ENCODE measurements at regions not wholly inside any gene's neighbourhood (a gene's known extent, or its start where the extent isn't known, plus 50 kb on each side); places are given as distances from the start of the nearest gene placed in this dataset.
"Not testable (repeated sequence)": the region's sequence is repeated elsewhere in the genome, so short reads cannot be mapped to it uniquely, and the experiment has no call there.

DNA sequence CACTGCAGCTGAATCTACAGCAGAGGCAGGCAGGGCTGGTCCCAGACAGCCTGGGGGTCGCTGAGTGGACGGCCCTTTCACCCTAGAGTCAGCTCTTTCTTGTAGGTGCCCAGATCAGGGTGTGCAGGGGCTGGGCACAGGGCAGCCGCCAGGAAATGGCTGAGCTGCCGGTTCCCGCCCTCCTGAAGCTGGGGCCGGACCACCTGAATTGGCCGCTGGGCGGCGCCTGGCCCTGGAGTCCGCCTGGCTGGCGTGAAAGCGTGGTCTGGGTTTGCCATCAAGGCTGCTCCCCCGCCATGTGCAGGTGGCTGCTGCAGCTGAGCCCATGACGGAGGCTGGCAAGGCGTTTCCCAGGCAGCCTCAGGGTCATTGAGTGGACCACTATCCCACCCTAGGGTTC, 85.7 kb downstream of the POTEM start:
- DNase-seq; H3K4me1 Mint-ChIP-seq; H3K36me3 Mint-ChIP-seq; H3K27me3 Mint-ChIP-seq (ENCODE audit: low read depth in 3 of 3); H3K27ac Mint-ChIP-seq; H3K4me3 Mint-ChIP-seq; H3K9me3 Mint-ChIP-seq: not testable (repeated sequence)

DNA sequence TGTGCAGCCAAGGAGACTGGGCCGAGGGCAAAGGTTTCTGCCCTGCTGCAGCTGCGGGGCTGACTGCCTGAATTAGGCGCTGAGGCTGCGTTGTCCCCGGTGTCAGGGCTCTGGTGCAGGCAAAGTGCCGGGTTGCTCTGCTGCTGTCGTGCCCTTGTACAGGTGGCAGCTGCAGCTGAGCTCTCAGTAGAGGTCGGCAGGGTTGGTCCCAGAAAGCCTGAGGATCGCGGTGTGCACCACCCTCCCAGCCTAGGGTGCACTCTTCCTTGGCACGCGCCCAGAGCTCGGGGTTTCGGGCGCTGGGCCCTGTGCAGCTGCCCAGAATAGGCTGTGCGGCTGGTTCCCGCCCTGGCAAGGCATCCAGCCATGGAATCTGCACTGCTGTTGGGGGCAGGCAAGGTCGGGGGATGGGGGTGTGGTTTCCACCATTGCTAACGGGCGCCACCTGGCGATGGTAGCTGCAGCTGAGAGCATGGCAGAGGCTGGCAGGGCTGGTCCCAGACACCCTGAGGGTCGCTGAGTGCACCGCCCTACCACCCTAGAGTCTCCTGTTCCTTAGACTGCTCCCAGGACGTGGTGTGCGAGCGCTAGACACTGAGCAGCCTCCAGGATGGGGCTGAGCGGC, 86.3 kb downstream of the POTEM start:
- not testable (repeated sequence) for H3K9me3 Mint-ChIP-seq; DNase-seq; H3K27me3 Mint-ChIP-seq (ENCODE audit: low read depth in 3 of 3); H3K36me3 Mint-ChIP-seq; H3K4me1 Mint-ChIP-seq; H3K27ac Mint-ChIP-seq; H3K4me3 Mint-ChIP-seq

DNA sequence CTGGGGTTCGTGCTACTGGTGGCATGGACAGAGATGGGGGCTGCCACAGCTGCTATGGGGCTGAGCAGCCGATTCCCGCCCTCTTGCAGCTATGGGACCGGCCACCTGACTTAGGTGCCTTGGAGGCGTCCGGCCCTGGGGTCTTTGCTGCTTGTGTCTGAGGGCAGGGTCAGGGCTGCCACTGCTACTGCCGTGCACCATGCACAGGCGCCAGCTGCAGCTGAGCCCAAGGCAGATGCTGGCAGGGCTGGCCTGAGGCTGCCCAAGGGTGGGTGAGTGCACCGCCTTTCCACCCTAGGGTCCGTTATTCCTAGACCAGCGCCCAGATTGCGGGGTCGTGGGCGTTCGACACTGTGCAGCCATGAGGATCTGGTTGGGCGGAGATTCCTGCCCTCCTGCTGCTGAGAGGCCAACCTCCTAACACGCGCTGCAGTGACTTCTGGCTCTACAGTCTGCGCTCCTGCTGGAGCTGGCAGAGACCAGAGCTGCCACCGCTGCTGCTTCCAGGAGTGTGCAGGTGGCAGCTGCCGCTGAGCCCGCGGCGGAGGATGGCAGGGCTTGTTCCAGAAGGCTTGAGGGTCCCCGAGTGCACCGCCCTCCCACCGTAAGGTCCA, 87.0 kb downstream of the POTEM start:
- not testable (repeated sequence) for H3K27ac Mint-ChIP-seq; H3K4me3 Mint-ChIP-seq; H3K4me1 Mint-ChIP-seq; H3K27me3 Mint-ChIP-seq (ENCODE audit: low read depth in 3 of 3); H3K9me3 Mint-ChIP-seq; H3K36me3 Mint-ChIP-seq; DNase-seq

DNA sequence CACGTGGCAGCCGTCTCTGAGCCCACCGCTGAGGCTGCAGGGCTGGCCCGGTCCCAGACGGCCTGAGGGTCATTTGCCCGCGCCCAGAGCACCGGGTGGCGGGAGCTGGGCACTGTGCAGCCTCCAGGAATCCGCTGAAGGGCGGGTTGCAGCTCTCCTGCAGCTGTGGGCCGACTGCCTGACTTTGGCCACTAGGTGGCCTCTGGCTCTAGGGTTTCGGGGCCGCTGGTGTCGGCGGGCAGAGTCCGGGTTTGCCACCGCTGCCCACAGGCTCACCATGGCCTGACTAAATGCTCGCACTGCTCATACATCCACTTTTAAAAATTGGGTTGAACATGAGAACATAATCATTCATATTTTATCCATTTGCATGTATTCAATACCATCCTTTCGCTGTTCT, 87.7 kb downstream of the POTEM start:
- not testable (repeated sequence) for H3K4me3 Mint-ChIP-seq

DNA sequence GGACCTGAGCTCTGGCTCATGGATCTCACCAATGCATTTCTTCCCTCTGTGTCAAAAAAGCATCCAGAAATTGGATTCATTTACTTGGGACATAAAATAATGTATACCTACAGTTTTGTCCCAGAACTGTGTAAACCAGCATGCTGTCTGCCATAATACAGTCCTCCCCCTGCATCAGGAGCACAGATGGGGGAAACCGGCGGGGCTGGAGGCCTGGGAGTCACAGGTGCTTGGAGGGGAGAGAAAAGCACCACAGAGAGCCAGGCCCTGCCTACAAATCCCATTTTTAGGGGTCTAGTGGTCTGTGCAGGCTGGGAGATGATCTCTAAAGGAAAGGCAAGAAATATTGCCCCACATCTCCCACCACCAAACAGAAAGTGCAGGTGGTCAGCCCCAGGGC, 91.8 kb downstream of the POTEM start:
- not testable (repeated sequence) for H3K9me3 Mint-ChIP-seq, H3K4me3 Mint-ChIP-seq, H3K4me1 Mint-ChIP-seq

More for the DNA sequence above, 87.7 kb downstream of the POTEM start:
- not testable (repeated sequence) for H3K9me3 Mint-ChIP-seq; H3K27ac Mint-ChIP-seq; H3K4me1 Mint-ChIP-seq; H3K36me3 Mint-ChIP-seq; H3K27me3 Mint-ChIP-seq (ENCODE audit: low read depth in 3 of 3); DNase-seq

DNA sequence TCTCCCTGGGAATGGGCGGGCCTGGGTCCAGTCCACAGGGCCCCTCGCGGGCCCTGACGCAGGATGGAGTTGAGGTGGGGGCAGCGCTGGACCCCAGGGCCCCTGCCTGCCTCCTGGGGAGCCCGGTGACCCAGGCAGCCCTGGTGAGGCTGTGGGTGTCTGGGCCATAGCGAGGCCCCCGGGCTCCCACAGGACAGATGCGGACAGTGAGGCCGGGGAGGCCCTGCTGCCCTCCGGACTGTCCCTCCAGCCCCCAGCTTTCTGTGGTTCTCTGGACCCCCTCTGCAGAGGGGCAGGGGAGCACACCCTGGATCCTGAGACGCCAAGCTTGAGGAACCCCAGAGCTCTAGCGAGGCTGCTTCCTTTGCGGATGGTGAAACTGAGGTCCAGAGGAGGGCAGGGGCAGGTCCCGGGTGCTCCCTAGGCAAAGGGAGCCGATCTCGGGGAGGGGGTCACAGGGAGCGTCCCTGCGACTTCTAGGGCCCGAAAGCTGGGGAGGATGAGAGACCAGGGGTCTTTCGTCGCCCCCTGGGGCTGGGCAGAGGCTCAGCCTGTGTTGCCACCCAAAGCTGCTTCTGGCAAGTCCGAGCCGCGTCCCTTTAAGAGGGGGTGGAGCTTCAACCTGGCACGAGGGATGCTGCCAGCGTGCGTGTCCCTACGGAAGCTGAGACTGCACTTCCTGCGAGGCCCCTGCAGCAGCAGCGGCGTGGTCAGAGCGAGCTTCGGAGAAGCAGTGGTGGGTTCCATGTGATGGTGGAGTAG, 94.6 kb downstream of the POTEM start:
- not testable (repeated sequence) for H3K36me3 Mint-ChIP-seq; H3K27ac Mint-ChIP-seq; H3K4me3 Mint-ChIP-seq; H3K4me1 Mint-ChIP-seq; H3K9me3 Mint-ChIP-seq; DNase-seq; H3K27me3 Mint-ChIP-seq (ENCODE audit: low read depth in 3 of 3)

More for the DNA sequence above, 91.8 kb downstream of the POTEM start:
- H3K27me3 Mint-ChIP-seq (ENCODE audit: low read depth in 3 of 3); H3K27ac Mint-ChIP-seq; H3K36me3 Mint-ChIP-seq; DNase-seq: not testable (repeated sequence)

DNA sequence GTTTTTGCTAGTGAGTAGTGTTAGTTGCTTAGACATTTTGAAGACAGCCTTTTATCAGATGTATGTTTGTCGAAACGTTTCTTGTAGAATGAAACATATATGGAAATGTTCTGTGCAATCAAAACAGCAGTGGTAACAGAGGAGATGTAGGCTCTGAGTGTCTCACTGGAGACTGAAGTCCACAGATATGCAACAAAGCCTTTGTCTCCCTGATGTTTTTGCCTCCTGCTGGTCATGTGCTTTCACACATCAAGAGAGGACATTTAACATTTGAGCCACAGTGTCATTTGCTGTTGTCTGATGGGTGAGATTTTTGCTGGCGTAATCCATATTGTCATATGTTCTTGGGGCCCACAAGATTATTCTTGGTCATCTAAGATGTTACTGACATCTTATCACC, 101.7 kb downstream of the POTEM start:
- H3K4me3 Mint-ChIP-seq; H3K36me3 Mint-ChIP-seq; H3K27me3 Mint-ChIP-seq (ENCODE audit: low read depth in 3 of 3); H3K4me1 Mint-ChIP-seq; H3K27ac Mint-ChIP-seq; DNase-seq; H3K9me3 Mint-ChIP-seq: not testable (repeated sequence)

DNA sequence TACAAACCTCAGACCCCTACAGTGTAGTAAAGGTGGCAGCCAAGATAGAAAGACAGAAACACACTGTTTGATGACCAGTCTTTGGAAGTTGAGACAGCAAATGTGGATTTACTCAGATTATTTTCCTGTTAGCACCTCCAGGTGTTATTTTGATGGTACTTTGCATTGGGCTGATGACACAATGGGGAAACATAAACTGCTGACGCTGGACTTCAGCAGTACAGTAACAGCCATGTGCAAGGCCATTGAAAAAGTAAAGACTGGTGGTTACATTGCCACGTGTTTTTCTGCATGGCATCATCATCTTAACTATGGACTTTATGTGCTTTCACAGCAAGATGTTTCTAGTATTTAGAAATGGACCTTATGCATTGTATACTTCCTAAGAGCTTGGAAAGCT, 105.3 kb downstream of the POTEM start:
- not testable (repeated sequence) for H3K9me3 Mint-ChIP-seq

DNA sequence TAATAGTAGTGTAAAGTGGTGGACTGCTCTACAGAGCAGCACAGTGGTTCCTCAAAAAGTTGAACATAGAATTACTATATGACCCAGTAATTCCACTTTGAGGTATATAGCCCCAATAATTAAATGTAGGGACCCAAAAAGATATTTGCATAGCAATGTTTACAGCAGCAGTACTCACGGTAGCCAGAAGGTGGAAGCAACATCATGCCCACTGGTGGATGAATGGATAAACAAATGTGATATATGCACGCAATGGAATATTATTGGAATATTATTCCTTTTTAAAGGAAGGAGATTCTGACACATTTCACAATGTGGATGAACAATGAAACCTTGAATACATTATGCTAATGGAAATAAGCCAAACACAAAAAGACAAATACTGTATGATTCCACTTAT, 121.4 kb downstream of the POTEM start:
- not testable (repeated sequence) for H3K4me1 Mint-ChIP-seq; H3K27ac Mint-ChIP-seq; H3K27me3 Mint-ChIP-seq (ENCODE audit: low read depth in 3 of 3); H3K36me3 Mint-ChIP-seq; H3K9me3 Mint-ChIP-seq; DNase-seq; H3K4me3 Mint-ChIP-seq

More for the DNA sequence above, 105.3 kb downstream of the POTEM start:
- not testable (repeated sequence) for DNase-seq; H3K27ac Mint-ChIP-seq; H3K4me1 Mint-ChIP-seq; H3K4me3 Mint-ChIP-seq; H3K36me3 Mint-ChIP-seq; H3K27me3 Mint-ChIP-seq (ENCODE audit: low read depth in 3 of 3)

DNA sequence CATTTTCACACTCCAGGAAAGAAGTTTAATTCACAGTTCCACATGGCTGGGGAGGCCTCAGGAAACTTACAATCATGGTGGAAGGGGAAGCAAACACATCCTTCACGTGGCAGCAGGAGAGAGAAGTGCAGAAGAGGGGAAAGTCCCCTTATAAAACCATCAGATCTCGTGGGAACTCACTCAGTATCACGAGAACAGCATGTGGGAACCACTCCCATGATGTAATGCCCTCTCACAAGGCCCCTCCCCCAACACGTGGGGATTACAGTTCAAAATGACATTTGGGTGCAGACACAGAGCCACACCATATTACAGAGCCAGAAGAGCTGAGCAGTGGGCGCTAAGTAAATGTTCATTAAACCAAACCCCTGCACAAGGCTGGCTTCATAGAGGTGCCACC, 126.0 kb downstream of the POTEM start:
- H3K36me3 Mint-ChIP-seq; H3K27ac Mint-ChIP-seq; DNase-seq; H3K27me3 Mint-ChIP-seq (ENCODE audit: low read depth in 3 of 3); H3K4me3 Mint-ChIP-seq; H3K9me3 Mint-ChIP-seq; H3K4me1 Mint-ChIP-seq: not testable (repeated sequence)

DNA sequence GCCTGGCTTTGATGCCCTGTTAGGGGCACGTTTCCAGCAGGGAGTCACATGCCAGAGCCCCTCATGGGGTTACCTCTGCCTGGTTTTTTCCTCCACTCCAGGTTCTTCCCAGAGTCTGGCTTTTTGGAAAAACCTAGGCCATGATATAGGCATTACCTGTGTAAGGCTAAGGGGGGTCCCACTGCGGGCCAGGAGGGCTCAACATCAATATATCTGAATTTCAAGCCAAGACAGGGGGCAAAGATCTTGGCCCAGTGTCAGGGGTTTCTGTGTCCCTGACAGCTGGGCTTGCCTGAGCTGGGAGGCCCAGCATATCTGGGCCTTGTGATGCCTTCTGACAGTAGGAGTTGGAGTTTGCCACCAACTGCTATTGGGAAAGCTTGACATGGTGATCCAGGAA, 127.5 kb downstream of the POTEM start:
- H3K9me3 Mint-ChIP-seq; DNase-seq; H3K27me3 Mint-ChIP-seq (ENCODE audit: low read depth in 3 of 3); H3K4me3 Mint-ChIP-seq; H3K4me1 Mint-ChIP-seq; H3K27ac Mint-ChIP-seq; H3K36me3 Mint-ChIP-seq: not testable (repeated sequence)

DNA sequence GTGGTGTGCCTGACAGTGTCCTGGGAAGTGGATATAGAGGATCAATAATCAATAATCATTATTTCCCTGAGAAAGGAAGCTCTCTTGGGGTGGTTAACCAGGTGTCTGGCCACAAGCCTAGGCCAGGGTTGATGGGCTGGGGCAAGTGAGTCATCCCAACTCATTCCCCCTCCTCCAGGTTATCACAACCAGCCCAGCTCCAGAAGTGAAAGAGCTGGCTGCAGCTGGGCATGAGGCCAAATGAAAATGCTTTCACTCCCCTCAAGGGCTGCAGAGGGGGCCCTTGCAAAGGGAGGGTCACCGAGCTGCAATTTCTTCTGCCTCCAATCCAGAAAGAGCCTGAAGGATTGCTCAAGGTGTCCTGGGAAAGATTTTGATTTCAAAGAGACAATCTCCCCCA, 127.9 kb downstream of the POTEM start:
- not testable (repeated sequence) for DNase-seq; H3K4me3 Mint-ChIP-seq; H3K36me3 Mint-ChIP-seq; H3K4me1 Mint-ChIP-seq; H3K27me3 Mint-ChIP-seq (ENCODE audit: low read depth in 3 of 3); H3K9me3 Mint-ChIP-seq; H3K27ac Mint-ChIP-seq

DNA sequence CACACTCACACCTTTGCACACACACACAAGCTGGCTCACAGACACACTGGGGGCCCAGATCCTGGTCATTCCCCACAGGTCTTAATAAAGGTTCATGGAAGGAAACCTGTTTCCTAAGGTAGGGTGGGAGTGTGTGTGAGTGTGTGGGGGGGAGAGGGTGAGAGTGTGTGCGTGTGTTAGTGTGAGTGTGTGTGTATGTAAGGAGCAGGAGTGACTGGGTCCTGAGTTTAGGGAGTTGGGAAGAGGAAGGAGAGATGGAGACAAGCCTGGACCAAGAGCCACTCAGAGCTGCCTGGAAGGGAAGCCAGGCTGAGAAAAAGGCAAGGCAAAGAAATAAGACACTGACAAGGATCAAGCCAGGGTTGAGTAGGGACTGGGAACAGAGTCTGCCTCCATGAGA, 129.2 kb downstream of the POTEM start:
- H3K4me3 Mint-ChIP-seq; DNase-seq; H3K4me1 Mint-ChIP-seq; H3K27ac Mint-ChIP-seq; H3K27me3 Mint-ChIP-seq (ENCODE audit: low read depth in 3 of 3); H3K36me3 Mint-ChIP-seq: not testable (repeated sequence)
- peaks cover 0 to 11% (median 1%) of the 10 kb centered on the region in 6 donors for H3K9me3 Mint-ChIP-seq

DNA sequence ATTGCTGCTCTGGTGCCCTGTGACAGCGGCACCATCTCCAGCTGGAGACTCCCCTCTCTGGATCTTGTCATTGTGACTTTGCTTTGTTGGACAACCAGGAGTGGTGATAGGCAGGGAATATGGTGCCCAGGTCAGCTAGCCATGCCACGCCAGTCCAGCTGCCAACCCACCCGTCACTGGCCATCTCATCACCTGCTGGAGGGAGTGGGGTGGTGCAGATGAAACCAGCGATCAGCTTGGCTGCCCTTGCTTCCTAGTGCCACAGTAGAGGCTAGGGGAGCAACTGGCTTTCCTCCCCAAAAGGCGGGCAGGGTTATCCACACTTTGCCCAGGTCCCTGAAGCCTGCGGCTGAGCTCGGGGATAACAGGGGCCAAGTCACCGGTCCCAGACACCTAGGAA, 129.6 kb downstream of the POTEM start:
- not testable (repeated sequence) for H3K4me1 Mint-ChIP-seq; DNase-seq; H3K27ac Mint-ChIP-seq; H3K36me3 Mint-ChIP-seq; H3K27me3 Mint-ChIP-seq (ENCODE audit: low read depth in 3 of 3); H3K4me3 Mint-ChIP-seq
- H3K9me3 Mint-ChIP-seq, result peaks cover 0 to 13% (median 2%) of the 10 kb centered on the region in 6 donors

DNA sequence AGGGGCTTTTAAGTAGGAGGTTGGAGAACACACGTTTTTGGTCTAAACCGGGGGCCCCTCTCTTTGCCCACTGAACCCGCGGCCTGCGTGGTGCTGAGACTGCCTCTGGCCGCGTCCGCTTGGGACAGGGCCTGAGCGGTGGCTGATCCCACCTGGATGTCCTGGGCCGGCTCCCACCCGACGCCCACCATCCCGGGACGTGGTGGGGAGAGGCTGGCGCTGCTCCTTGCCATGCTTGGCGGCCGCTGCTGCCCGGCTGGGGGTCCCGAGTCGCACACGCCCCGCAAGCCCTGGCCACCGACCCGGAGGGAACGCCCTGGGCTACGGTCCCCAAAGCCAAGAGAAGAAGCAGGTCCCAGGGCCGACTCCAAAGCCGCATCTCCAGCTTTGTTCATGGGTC, 130.1 kb downstream of the POTEM start:
- not testable (repeated sequence) for H3K27me3 Mint-ChIP-seq (ENCODE audit: low read depth in 3 of 3); DNase-seq; H3K36me3 Mint-ChIP-seq; H3K4me1 Mint-ChIP-seq; H3K4me3 Mint-ChIP-seq; H3K27ac Mint-ChIP-seq
- peaks cover 0 to 13% (median 2%) of the 10 kb centered on the region in 6 donors for H3K9me3 Mint-ChIP-seq

Data from immature natural killer cell (primary cell).